ENCODE measurements at regions not wholly inside any gene's neighbourhood (a gene's known extent, or its start where the extent isn't known, plus 50 kb on each side); places are given as distances from the start of the nearest gene placed in this dataset.

DNA sequence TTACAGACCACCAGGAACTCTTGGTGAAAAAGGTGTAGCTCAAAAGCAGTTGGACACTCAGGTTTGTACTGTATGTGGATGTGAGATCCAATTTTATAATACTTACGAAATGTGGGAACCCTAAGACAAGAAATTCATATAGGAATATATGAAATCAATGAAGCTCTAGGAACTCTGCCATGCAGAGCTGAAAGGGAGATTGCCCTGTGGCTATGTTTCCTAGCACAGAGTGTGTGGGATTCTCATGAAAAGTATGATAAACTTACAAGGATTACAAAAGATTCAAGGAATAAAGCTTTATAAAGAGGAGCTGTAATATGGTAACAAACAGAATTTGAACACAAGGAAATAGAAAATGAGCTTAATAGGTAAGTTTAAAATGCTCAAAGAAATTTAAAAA lies 205.7 kb upstream of the FAM83B start:
- Histone ChIP-seq H3K4me3 (ENCODE audit: low read depth, low read length) (no peak overlapping the region), H3K36me3 (replicated peaks) (no peaks in the 10 kb centered on the region), H3K27me3 (replicated peaks) (no peaks in the 10 kb centered on the region), H3K27ac (no peak overlapping the region)
- in situ Hi-C loops (cut with HindIII; ENCODE audit: low pct_ligation_motif_present, low sequenced_read_pairs): no loop called here
- DNase-seq: no peak
- TF ChIP-seq, protein P1, sequence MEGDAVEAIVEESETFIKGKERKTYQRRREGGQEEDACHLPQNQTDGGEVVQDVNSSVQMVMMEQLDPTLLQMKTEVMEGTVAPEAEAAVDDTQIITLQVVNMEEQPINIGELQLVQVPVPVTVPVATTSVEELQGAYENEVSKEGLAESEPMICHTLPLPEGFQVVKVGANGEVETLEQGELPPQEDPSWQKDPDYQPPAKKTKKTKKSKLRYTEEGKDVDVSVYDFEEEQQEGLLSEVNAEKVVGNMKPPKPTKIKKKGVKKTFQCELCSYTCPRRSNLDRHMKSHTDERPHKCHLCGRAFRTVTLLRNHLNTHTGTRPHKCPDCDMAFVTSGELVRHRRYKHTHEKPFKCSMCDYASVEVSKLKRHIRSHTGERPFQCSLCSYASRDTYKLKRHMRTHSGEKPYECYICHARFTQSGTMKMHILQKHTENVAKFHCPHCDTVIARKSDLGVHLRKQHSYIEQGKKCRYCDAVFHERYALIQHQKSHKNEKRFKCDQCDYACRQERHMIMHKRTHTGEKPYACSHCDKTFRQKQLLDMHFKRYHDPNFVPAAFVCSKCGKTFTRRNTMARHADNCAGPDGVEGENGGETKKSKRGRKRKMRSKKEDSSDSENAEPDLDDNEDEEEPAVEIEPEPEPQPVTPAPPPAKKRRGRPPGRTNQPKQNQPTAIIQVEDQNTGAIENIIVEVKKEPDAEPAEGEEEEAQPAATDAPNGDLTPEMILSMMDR (IDR thresholded peaks at IDR 0.05; ENCODE audit: low read depth, low read length, missing control alignments): no peak

DNA sequence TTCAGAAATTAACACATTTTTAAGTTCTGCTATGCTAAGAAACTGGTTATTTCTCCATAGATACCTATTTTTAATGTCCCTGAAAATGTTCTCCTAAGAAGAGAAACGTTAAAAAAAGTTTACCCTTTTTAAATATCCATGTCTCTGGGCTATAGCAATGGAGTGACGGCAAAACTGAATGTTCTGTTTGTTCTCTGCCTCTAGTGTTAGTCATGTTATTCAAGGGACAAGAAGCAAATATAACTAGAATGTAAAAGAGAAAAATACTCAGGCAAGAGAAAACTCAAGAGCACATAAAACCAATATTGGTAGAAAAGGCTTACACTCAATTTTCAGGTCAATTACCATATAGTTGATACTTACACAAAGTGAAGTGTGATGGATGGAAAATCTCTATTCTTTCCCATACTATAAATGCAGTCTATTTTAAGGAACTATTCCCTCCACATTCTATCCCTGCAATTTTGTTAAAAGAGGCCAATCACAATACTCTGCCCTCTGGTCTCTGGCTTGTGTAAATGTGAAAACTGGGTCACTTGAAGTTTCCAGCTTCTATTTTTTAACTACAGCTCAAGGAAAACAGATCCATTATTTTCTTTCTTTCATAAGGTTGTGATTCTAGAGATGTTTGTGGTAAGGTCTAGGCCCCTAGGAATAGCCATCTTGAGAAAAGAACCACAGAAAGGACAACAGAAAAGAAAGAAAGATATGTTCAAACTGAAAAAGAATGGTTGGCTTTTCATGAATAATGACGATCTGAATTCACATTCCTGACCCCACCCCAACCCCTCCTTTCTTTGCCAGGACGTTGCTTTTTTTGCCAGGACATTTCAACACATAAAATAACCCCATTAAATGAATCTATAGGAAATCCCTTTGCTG lies 200.3 kb upstream of the FAM83B start:
- no peaks in the 10 kb centered on the region for H3K27me3 ChIP-seq (replicated peaks)
- H3K36me3 ChIP-seq (replicated peaks): no peaks in the 10 kb centered on the region
- H3K4me3 ChIP-seq (ENCODE audit: low read depth, low read length): no peak overlapping the region
- no peak overlapping the region for H3K27ac ChIP-seq
- in situ Hi-C loops (cut with HindIII; ENCODE audit: low pct_ligation_motif_present, low sequenced_read_pairs): no loop called here
- TF ChIP-seq, protein P1 (IDR thresholded peaks at IDR 0.05; ENCODE audit: low read depth, low read length, missing control alignments): no peak
- peak; percentile 5 for DNase-seq

DNA sequence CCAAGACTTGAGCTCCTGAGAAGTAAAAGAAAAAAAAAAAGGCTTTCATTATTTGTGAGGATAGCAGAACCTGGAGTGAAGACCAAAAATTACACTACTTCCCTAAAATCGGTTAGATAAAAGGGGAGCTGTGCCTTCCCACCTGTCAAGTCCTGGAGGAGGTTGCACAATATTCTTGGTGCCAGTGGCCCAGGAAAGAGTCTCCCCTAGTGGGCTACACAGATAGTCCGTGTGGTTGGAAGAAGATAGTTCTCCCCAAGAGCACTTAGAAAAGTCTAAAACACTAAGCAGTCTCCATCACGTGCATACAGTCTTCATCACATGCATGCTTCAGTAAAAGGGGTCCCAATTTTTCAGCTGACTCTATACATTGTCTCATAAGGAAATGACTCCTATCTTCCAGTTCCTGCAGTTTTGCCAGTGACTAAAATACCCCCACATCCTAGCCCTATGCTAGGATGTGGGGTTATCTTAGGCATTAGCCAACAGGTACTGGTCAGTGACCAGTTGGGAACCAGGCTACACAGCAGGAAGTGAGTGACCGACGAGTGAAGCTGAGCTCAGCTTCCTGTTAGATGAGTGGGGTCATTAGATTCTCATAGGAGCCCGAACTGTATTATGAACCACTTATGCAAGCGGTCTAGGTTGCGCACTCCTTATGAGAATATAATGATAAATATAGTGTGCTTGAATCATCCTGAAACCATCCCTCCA lies 199.5 kb upstream of the FAM83B start:
- TF ChIP-seq, protein P1 (IDR thresholded peaks at IDR 0.05; ENCODE audit: low read depth, low read length, missing control alignments): no peak
- in situ Hi-C loops (cut with HindIII; ENCODE audit: low pct_ligation_motif_present, low sequenced_read_pairs): no loop called here
- Histone ChIP-seq H3K4me3 (ENCODE audit: low read depth, low read length) (no peak overlapping the region), H3K36me3 (replicated peaks) (no peaks in the 10 kb centered on the region), H3K27ac (no peak overlapping the region), H3K27me3 (replicated peaks) (no peaks in the 10 kb centered on the region)
- DNase-seq: no peak

DNA sequence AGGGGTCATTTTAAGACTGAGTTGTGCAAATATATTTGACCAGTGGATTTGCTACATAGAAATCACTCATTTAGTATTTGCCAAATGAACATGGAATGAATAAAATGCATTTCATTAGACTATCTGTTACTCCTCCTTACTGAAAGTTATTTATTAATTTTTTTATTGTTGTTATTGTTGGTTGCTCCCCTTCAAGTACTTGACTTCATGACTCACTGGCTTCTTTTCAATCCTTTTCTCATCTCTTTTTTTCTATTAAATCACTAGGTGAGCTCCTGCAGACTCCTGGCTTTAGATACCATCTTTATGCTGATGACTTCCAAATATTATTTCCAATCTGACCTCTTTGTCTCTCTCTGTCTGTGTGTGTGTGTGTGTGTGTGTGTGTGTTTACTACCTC lies 192.2 kb upstream of the FAM83B start:
- TF ChIP-seq, protein P1 (IDR thresholded peaks at IDR 0.05; ENCODE audit: low read depth, low read length, missing control alignments): no peak
- no peak for DNase-seq
- in situ Hi-C loops (cut with HindIII; ENCODE audit: low pct_ligation_motif_present, low sequenced_read_pairs): no loop called here

GRCh38 chr6:54655162-54655561 lies 191.4 kb upstream of the FAM83B start:
- Histone ChIP-seq H3K36me3 (replicated peaks) (no peaks in the 10 kb centered on the region), H3K4me3 (ENCODE audit: low read depth, low read length) (no peak overlapping the region), H3K27me3 (replicated peaks) (no peaks in the 10 kb centered on the region), H3K27ac (no peak overlapping the region)
- TF ChIP-seq, protein P1 (IDR thresholded peaks at IDR 0.05; ENCODE audit: low read depth, low read length, missing control alignments): no peak
- DNase-seq: no peak
- in situ Hi-C loops (cut with HindIII; ENCODE audit: low pct_ligation_motif_present, low sequenced_read_pairs): no loop called here

More for the DNA sequence above, 192.2 kb upstream of the FAM83B start:
- no peaks in the 10 kb centered on the region for H3K36me3 ChIP-seq (replicated peaks)
- H3K27me3 ChIP-seq (replicated peaks): no peaks in the 10 kb centered on the region
- H3K4me3 ChIP-seq (ENCODE audit: low read depth, low read length): no peak overlapping the region
- no peak overlapping the region for H3K27ac ChIP-seq

Measured in brain microvascular endothelial cell (primary cell).